Astrocyte of the cerebellum (primary cell): ENCODE measurements at regions not wholly inside any gene's neighbourhood (a gene's known extent, or its start where the extent isn't known, plus 50 kb on each side); places are given as distances from the start of the nearest gene placed in this dataset.
"Not testable (repeated sequence)": the region's sequence is repeated elsewhere in the genome, so short reads cannot be mapped to it uniquely, and the experiment has no call there.

Source experiments
- DNase-seq: peaks from one replicate; pipeline ENCODE4 v3.0.0-alpha.2; 2011; ENCODE audit warnings: low read depth
- H3K4me3 ChIP-seq: 2 replicates; pipeline ENCODE4 v1.5.1; 2011; ENCODE audit warnings: mild to moderate bottlenecking, low read depth, low read length, moderate library complexity
- CTCF ChIP-seq: IDR thresholded peaks from 2 replicates; pipeline ENCODE4 v1.5.1; 2012; ENCODE audit warnings: low read length, low read depth, moderate library complexity, mild to moderate bottlenecking; ENCODE audit errors: missing control alignments
- in situ Hi-C: cut with HindIII; loops from 2 replicates; pipeline ENCODE4 v1.10.0; 2017; ENCODE audit warnings: low sequenced_read_pairs

- no peak for DNase-seq
- H3K4me3 ChIP-seq = no peak overlapping the region
- in situ Hi-C loops = no loop called here
- TF ChIP-seq CTCF = no peak
Measured at GRCh38 chr15:81843226-81843625, 202.6 kb downstream of the MEX3B start.

GRCh38 chr15:81839387-81839786 is 206.4 kb downstream of the MEX3B start:
- no peak for TF ChIP-seq CTCF
- no peak for DNase-seq
- no peak overlapping the region for H3K4me3 ChIP-seq
- in situ Hi-C loops = no loop called here

- no peak for TF ChIP-seq CTCF
- H3K4me3 ChIP-seq = no peak overlapping the region
- in situ Hi-C loops = no loop called here
- DNase-seq = no peak
Measured at GRCh38 chr15:81835731-81836130, 210.1 kb downstream of the MEX3B start.

GRCh38 chr15:81830520-81830919 is 215.3 kb downstream of the MEX3B start:
- TF ChIP-seq CTCF = no peak
- H3K4me3 ChIP-seq = no peak overlapping the region
- in situ Hi-C loops = no loop called here
- DNase-seq = no peak

GRCh38 chr15:81829918-81830317 is 215.9 kb downstream of the MEX3B start:
- no peak overlapping the region for H3K4me3 ChIP-seq
- TF ChIP-seq CTCF = no peak
- DNase-seq = no peak
- in situ Hi-C loops = no loop called here

- no peak for DNase-seq
- in situ Hi-C loops = no loop called here
- H3K4me3 ChIP-seq = no peak overlapping the region
- TF ChIP-seq CTCF = no peak
Measured at GRCh38 chr15:81828135-81828534, 217.7 kb downstream of the MEX3B start.

- no peak overlapping the region for H3K4me3 ChIP-seq
- no peak for DNase-seq
- TF ChIP-seq CTCF = no peak
- in situ Hi-C loops = no loop called here
Measured at GRCh38 chr15:81825136-81825535, 220.7 kb downstream of the MEX3B start.

GRCh38 chr15:81822587-81822986 is 223.2 kb downstream of the MEX3B start:
- in situ Hi-C loops, H3K4me3 ChIP-seq, DNase-seq: not testable (repeated sequence)
